ENCODE measurements at regions not wholly inside any gene's neighbourhood (a gene's known extent, or its start where the extent isn't known, plus 50 kb on each side); places are given as distances from the start of the nearest gene placed in this dataset.

GRCh38 chr5:62937661-62938558 lies 359.3 kb downstream of the LRRC70 start:
- no peak for TF ChIP-seq ZFX (IDR thresholded peaks at IDR 0.05; ENCODE audit: borderline replicate concordance)
- TF ChIP-seq, protein P1, sequence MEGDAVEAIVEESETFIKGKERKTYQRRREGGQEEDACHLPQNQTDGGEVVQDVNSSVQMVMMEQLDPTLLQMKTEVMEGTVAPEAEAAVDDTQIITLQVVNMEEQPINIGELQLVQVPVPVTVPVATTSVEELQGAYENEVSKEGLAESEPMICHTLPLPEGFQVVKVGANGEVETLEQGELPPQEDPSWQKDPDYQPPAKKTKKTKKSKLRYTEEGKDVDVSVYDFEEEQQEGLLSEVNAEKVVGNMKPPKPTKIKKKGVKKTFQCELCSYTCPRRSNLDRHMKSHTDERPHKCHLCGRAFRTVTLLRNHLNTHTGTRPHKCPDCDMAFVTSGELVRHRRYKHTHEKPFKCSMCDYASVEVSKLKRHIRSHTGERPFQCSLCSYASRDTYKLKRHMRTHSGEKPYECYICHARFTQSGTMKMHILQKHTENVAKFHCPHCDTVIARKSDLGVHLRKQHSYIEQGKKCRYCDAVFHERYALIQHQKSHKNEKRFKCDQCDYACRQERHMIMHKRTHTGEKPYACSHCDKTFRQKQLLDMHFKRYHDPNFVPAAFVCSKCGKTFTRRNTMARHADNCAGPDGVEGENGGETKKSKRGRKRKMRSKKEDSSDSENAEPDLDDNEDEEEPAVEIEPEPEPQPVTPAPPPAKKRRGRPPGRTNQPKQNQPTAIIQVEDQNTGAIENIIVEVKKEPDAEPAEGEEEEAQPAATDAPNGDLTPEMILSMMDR (IDR thresholded peaks at IDR 0.05), result no peak

DNA sequence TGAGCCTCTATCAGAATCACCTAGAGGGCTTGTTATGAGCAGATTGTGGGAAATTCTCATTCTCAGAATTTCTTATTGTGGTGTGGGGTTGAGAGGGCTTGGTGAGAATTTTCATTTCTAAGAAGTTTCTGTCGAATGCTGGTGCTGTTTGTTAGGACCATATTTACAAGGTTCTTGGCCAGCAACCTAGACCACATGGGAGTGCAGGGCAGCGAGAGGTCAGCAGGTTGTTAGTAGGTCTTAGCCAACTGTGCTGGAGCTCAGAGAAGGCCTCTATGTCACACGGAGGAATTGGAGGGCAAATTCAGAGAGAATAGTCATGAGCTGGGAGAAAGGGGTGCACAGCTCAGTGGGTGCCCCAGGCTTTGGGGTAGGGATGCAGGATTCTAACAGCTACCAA lies 357.0 kb downstream of the LRRC70 start:
- no peak for TF ChIP-seq ZFX (IDR thresholded peaks at IDR 0.05; ENCODE audit: borderline replicate concordance)
- TF ChIP-seq, protein P1 (IDR thresholded peaks at IDR 0.05), result no peak
- no peak overlapping the region for H3K27ac ChIP-seq

More at GRCh38 chr5:62937661-62938558, 359.3 kb downstream of the LRRC70 start:
- H3K27ac ChIP-seq, result no peak overlapping the region

DNA sequence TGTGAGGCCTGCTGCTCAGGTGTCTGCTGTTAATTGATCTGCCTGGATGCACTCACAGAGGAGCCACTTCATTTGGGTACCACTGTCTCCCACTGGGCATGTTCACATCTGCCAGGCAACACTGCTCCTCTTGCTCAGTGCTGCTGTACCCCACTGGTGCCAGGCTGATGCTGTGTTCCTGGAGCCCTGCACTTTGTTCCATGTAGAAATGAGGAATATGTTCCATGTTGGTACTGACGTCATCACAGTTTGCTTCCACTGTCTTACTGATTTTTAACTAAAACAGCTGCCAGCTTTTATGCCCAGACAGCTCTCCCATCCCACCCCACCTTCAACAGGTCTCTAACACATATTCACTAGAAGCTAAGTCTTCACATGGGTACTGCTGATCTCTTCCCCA lies 355.7 kb downstream of the LRRC70 start:
- H3K27ac ChIP-seq, result no peak overlapping the region
- TF ChIP-seq, protein P1 (IDR thresholded peaks at IDR 0.05), result no peak
- TF ChIP-seq ZFX (IDR thresholded peaks at IDR 0.05; ENCODE audit: borderline replicate concordance), result no peak

DNA sequence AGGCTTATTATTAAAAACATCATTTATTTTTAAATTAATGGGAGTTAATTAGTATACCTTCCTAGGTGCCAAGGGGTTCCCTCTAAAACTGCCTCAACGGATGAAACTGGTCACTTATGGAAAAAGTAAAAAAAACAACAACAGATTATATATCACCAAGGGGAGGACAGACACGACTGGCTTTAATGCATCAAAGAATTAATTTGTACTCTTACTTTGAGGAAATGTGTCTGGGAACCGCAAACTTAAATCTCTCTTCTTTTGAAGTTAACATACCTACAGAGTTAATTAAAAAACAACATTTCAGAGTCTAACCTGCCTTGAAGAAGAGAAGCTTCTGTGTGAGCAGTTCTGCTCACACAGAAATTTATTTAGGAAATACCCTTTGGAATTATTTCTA lies 354.6 kb downstream of the LRRC70 start:
- no peak overlapping the region for H3K27ac ChIP-seq
- TF ChIP-seq, protein P1 (IDR thresholded peaks at IDR 0.05), result no peak
- TF ChIP-seq ZFX (IDR thresholded peaks at IDR 0.05; ENCODE audit: borderline replicate concordance), result no peak

DNA sequence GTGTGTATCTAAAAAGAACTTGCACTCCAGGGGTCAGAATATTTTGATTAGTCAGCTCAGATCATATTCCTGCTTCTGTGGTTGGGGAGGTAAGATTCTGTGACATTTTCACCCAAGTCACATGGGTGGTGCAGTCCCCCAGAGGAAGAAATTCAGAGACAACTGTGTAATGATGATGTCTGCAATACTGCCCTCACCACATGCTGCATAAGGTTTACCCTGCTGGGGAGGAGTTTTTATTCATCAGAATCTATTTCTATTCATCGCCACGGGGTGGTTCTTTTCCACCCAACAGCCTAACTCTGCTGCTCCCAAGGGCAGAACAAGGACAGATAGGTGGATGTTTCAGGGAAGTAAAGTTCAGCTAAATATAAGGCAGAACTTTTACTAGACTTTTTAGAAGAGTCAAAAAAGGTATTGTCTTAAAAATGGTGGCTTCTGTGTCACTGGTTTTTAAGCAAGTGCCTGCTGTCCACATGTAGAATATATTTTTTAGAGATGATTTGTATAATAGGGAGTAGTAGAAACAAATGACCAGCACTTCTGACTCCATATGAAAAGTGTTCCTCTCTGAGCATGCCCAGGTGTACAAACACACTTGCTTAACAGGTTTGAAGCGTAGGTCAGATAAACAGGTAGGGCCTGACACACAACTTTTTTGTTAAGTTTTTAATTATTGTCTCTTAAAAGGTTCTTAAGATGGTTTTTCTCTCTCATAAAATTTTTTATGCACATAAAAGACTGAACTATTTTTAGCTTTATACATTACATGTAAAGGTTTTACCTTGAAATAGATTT lies 352.7 kb downstream of the LRRC70 start:
- H3K27ac ChIP-seq, result 0 out of 2 replicates have a peak overlapping the region, but pooled peaks have one; percentile 15
- no peak for TF ChIP-seq ZFX (IDR thresholded peaks at IDR 0.05; ENCODE audit: borderline replicate concordance)
- TF ChIP-seq, protein P1 (IDR thresholded peaks at IDR 0.05), result no peak

- no peak overlapping the region for H3K27ac ChIP-seq
- TF ChIP-seq, protein P1 (IDR thresholded peaks at IDR 0.05), result no peak
- no peak for TF ChIP-seq ZFX (IDR thresholded peaks at IDR 0.05; ENCODE audit: borderline replicate concordance)
Observed at GRCh38 chr5:62922191-62922590, 343.6 kb downstream of the LRRC70 start.

All from 22Rv1 (cell line).